H9 (cell line): ENCODE measurements at regions not wholly inside any gene's neighbourhood (a gene's known extent, or its start where the extent isn't known, plus 50 kb on each side); places are given as distances from the start of the nearest gene placed in this dataset.

Experiments
- DNase-seq: peaks from one replicate; pipeline ENCODE4 v3.0.0-alpha.2; 2017
- H2AFZ ChIP-seq: one replicate; pipeline ENCODE4 v1.6.1; 2013; ENCODE audit warnings: mild to moderate bottlenecking, low read length, control low read depth, moderate library complexity
- H2AK5ac ChIP-seq: 2 replicates; pipeline ENCODE4 v1.6.1; 2013; ENCODE audit warnings: low read length, control low read depth, mixed read lengths; ENCODE audit not compliant: insufficient read length
- H2BK120ac ChIP-seq: one replicate; pipeline ENCODE4 v1.6.1; 2013; ENCODE audit warnings: low read depth, mild to moderate bottlenecking, low read length, control low read depth, inconsistent platforms; ENCODE audit not compliant: poor library complexity, severe bottlenecking
- H2BK12ac ChIP-seq: 2 replicates; pipeline ENCODE4 v1.6.1; 2013; ENCODE audit warnings: low read length, control low read depth, mixed read lengths, low read depth; ENCODE audit not compliant: insufficient read length
- H2BK15ac ChIP-seq: 2 replicates; pipeline ENCODE4 v1.6.1; 2013; ENCODE audit warnings: low read depth, low read length, control low read depth
- H2BK20ac ChIP-seq: one replicate; pipeline ENCODE4 v1.6.1; 2013; ENCODE audit warnings: low read depth, mild to moderate bottlenecking, low read length, control low read depth, inconsistent platforms; ENCODE audit not compliant: poor library complexity, severe bottlenecking
- H2BK5ac ChIP-seq: 2 replicates; pipeline ENCODE4 v1.6.1; 2013; ENCODE audit warnings: low read length, control low read depth, mixed read lengths; ENCODE audit not compliant: insufficient read length
- H3K14ac ChIP-seq: 2 replicates; pipeline ENCODE4 v1.6.1; 2013; ENCODE audit warnings: low read length, control low read depth; ENCODE audit not compliant: insufficient read depth
- H3K18ac ChIP-seq: 2 replicates; pipeline ENCODE4 v1.6.1; 2013; ENCODE audit warnings: low read depth, mild to moderate bottlenecking, mixed read lengths, low read length, control low read depth; ENCODE audit not compliant: insufficient read length
- H3K23ac ChIP-seq: 2 replicates; pipeline ENCODE4 v1.6.1; 2013; ENCODE audit warnings: low read length, control low read depth, mixed read lengths, low read depth; ENCODE audit not compliant: insufficient read length
- H3K23me2 ChIP-seq: 2 replicates; pipeline ENCODE4 v1.6.1; 2013; ENCODE audit warnings: low read depth, mild to moderate bottlenecking, mixed read lengths, low read length, control low read depth; ENCODE audit not compliant: insufficient read length, poor library complexity, severe bottlenecking
- H3K27ac ChIP-seq: 2 replicates; pipeline ENCODE4 v1.5.1; 2013; ENCODE audit warnings: low read length, control low read depth, mixed read lengths, low read depth; ENCODE audit not compliant: insufficient read length
- H3K27me3 ChIP-seq: 2 replicates; pipeline ENCODE4 v1.6.1; 2013; ENCODE audit warnings: low read length, control low read depth, inconsistent platforms; ENCODE audit not compliant: insufficient read depth
- H3K4ac ChIP-seq: 2 replicates; pipeline ENCODE4 v1.6.1; 2013; ENCODE audit warnings: low read depth, mild to moderate bottlenecking, control low read depth, inconsistent platforms, low read length, moderate library complexity
- H3K4me1 ChIP-seq: 2 replicates; pipeline ENCODE4 v1.6.1; 2013; ENCODE audit warnings: low read length, control low read depth, inconsistent platforms; ENCODE audit not compliant: insufficient read depth
- H3K4me2 ChIP-seq: 2 replicates; pipeline ENCODE4 v1.6.1; 2013; ENCODE audit warnings: low read length, control low read depth, mixed read lengths; ENCODE audit not compliant: insufficient read length, insufficient read depth
- H3K56ac ChIP-seq: 2 replicates; pipeline ENCODE4 v1.6.1; 2013; ENCODE audit warnings: low read depth, mild to moderate bottlenecking, mixed read lengths, low read length, control low read depth; ENCODE audit not compliant: insufficient read length
- H3K79me1 ChIP-seq: 2 replicates; pipeline ENCODE4 v1.6.1; 2013; ENCODE audit warnings: low read depth, mild to moderate bottlenecking, moderate library complexity, low read length, control low read depth, inconsistent platforms; ENCODE audit not compliant: insufficient read depth, poor library complexity, severe bottlenecking
- H3K79me2 ChIP-seq: 2 replicates; pipeline ENCODE4 v1.6.1; 2013; ENCODE audit warnings: low read length, control low read depth, inconsistent platforms; ENCODE audit not compliant: insufficient read depth
- H3K9ac ChIP-seq: 2 replicates; pipeline ENCODE4 v1.6.1; 2013; ENCODE audit warnings: low read length, control low read depth, mixed read lengths; ENCODE audit not compliant: insufficient read length; ENCODE audit errors: extremely low read depth
- H3K9me3 ChIP-seq: one replicate; pipeline ENCODE4 v1.6.1; 2013; ENCODE audit warnings: low read depth, low read length, inconsistent platforms; ENCODE audit not compliant: control insufficient read depth
- H3T11ph ChIP-seq: one replicate; pipeline ENCODE4 v1.6.1; 2013; ENCODE audit warnings: mild to moderate bottlenecking, low read length, control low read depth, inconsistent platforms
- H4K20me1 ChIP-seq: one replicate; pipeline ENCODE4 v1.6.1; 2013; ENCODE audit not compliant: control insufficient read depth, insufficient read length, insufficient read depth
- H4K5ac ChIP-seq: 2 replicates; pipeline ENCODE4 v1.6.1; 2013; ENCODE audit warnings: low read depth, mild to moderate bottlenecking, mixed read lengths, low read length, control low read depth; ENCODE audit not compliant: insufficient read length
- H4K8ac ChIP-seq: replicated peaks from 2 replicates; pipeline ENCODE4 v1.6.1; 2013; ENCODE audit warnings: low read length, control low read depth, mixed read lengths, low read depth; ENCODE audit not compliant: insufficient read length
- H4K91ac ChIP-seq: 2 replicates; pipeline ENCODE4 v1.6.1; 2013; ENCODE audit warnings: low read depth, mild to moderate bottlenecking, moderate library complexity, mixed read lengths, low read length, control low read depth; ENCODE audit not compliant: insufficient read length
- H3K27ac Mint-ChIP-seq, 3 experiments: 2 replicates in 2 of 3; 3 replicates in 1 of 3; pipeline ENCODE4 v1.8.0; 2020 to 2021; ENCODE audit warnings: mixed read lengths in 3 of 3, mild to moderate bottlenecking in 1 of 3, moderate library complexity in 1 of 3
- H3K27me3 Mint-ChIP-seq: 2 replicates; pipeline ENCODE4 v1.8.0; 2021; ENCODE audit warnings: low read depth, mild to moderate bottlenecking, moderate library complexity, mixed read lengths
- H3K36me3 Mint-ChIP-seq, 3 experiments: 2 replicates in 2 of 3; 3 replicates in 1 of 3; pipeline ENCODE4 v1.8.0; 2020 to 2021; ENCODE audit warnings: low read depth in 3 of 3, mixed read lengths in 3 of 3; ENCODE audit not compliant: insufficient read depth in 1 of 3
- H3K4me1 Mint-ChIP-seq, 2 experiments: 2 replicates each; pipeline ENCODE4 v1.8.0; 2020; ENCODE audit warnings: mixed read lengths in 2 of 2
- H3K4me3 Mint-ChIP-seq, 2 experiments: 2 replicates in 1 of 2; 3 replicates in 1 of 2; pipeline ENCODE4 v1.8.0; 2020 to 2021; ENCODE audit warnings: mild to moderate bottlenecking in 2 of 2, mixed read lengths in 2 of 2, moderate library complexity in 1 of 2
- H3K9me3 Mint-ChIP-seq, 2 experiments: 2 replicates in 1 of 2; 3 replicates in 1 of 2; pipeline ENCODE4 v1.8.0; 2020; ENCODE audit warnings: mild to moderate bottlenecking in 2 of 2, mixed read lengths in 2 of 2, moderate library complexity in 1 of 2
- CTCF ChIP-seq: fragments of 200-600 bp; sonication (generic); conservative IDR thresholded peaks from 3 replicates; pipeline ENCODE4 v1.8.0; 2021; ENCODE audit warnings: antibody characterized with exemption, mild to moderate bottlenecking
- WGBS: extraction: QIAGEN DNeasy Blood & Tissue Kit; methylation state at CpG from one replicate; pipeline ENCODE4 v1.1.7; 2013; ENCODE audit warnings: missing lambda C conversion rate, low lambda C conversion rate, mixed read lengths; ENCODE audit not compliant: insufficient read length; ENCODE audit errors: extremely low coverage; 5-methylcytosine and 5-hydroxymethylcytosine counted together

- no peak overlapping the region for H2AFZ ChIP-seq
- no peak for DNase-seq
- peaks cover 30 to 37% of the 10 kb centered on the region in 2 experiments for H3K4me1 Mint-ChIP-seq
- H3K9me3 ChIP-seq = no peaks in the 10 kb centered on the region
- no peak overlapping the region for H3K4me2 ChIP-seq
- no peaks in the 10 kb centered on the region for H3K23me2 ChIP-seq
- no peak overlapping the region for H3K9ac ChIP-seq
- H3K27me3 ChIP-seq = no peaks in the 10 kb centered on the region
- H3K4me3 Mint-ChIP-seq = no peak overlapping the region
- no peak overlapping the region for H2BK20ac ChIP-seq
- H3K79me1 ChIP-seq = no peaks in the 10 kb centered on the region
- H3K79me2 ChIP-seq = no peaks in the 10 kb centered on the region
- no CpG with 5 or more reads among the region's 6 CpGs for WGBS
- H2AK5ac ChIP-seq = no peak overlapping the region
- H4K5ac ChIP-seq = no peak overlapping the region
- no peak overlapping the region for H4K91ac ChIP-seq
- no peak overlapping the region for H3K23ac ChIP-seq
- H4K8ac ChIP-seq = no peak overlapping the region
- no peak overlapping the region for H2BK15ac ChIP-seq
- H3K56ac ChIP-seq = no peak overlapping the region
- H2BK12ac ChIP-seq = no peak overlapping the region
- no peaks in the 10 kb centered on the region for H3K9me3 Mint-ChIP-seq
- H3T11ph ChIP-seq = no peak overlapping the region
- H2BK5ac ChIP-seq = no peak overlapping the region
- H3K18ac ChIP-seq = no peak overlapping the region
- no peaks in the 10 kb centered on the region for H3K4me1 ChIP-seq
- no peak overlapping the region for H3K27ac Mint-ChIP-seq
- no peak for TF ChIP-seq CTCF
- no peak overlapping the region for H3K27ac ChIP-seq
- no peak overlapping the region for H3K14ac ChIP-seq
- H4K20me1 ChIP-seq = no peaks in the 10 kb centered on the region
- H3K4ac ChIP-seq = no peak overlapping the region
- H3K27me3 Mint-ChIP-seq = peaks cover 3% of the 10 kb centered on the region
- H3K36me3 Mint-ChIP-seq = no peaks in the 10 kb centered on the region
- no peak overlapping the region for H2BK120ac ChIP-seq
Measured at GRCh38 chr22:48082284-48082683, 1319.8 kb downstream of the TBC1D22A start.
